ENCODE measurements at regions not wholly inside any gene's neighbourhood (a gene's known extent, or its start where the extent isn't known, plus 50 kb on each side); places are given as distances from the start of the nearest gene placed in this dataset.

DNA sequence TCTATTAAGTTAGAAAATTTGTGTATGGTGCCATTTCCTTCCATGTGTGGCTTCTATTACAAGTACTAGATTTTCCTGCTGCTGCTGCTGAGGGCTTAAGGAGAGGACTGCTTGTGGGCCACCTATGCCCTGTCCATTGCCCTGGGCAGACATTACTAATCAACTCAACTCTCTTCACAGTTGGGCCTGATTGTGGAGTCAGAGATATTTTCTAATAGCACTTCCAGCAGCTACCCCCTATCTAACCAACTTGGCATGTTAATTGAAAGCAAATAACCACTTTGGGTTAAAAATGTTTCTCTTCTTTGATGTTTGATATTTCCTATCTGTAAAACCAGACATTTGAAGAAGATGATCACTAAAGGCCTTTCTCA lies 242.0 kb downstream of the EDEM1 start:
- no peak for DNase-seq

DNA sequence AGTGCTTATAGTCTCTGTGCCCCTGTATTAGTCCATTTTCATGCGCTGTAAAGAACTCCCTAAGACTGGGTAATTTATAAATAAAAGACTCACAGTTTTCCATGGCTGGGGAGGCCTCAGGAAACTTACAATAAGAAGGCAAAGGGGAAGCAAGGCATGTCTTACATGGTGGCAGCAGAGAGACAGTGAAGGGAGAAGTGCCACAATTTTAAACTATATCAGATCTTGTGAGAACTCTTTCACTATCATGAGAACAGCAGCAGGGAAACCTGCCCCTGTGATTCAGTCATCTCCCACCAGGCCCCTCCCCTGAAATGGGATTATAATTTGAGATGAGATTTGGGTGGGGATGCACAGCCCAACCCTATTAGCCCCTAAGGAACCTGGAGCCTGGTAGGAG lies 243.2 kb downstream of the EDEM1 start:
- DNase-seq: no peak

- DNase-seq: no peak
Measured at GRCh38 chr3:5431146-5431545, 243.6 kb downstream of the EDEM1 start.

DNA sequence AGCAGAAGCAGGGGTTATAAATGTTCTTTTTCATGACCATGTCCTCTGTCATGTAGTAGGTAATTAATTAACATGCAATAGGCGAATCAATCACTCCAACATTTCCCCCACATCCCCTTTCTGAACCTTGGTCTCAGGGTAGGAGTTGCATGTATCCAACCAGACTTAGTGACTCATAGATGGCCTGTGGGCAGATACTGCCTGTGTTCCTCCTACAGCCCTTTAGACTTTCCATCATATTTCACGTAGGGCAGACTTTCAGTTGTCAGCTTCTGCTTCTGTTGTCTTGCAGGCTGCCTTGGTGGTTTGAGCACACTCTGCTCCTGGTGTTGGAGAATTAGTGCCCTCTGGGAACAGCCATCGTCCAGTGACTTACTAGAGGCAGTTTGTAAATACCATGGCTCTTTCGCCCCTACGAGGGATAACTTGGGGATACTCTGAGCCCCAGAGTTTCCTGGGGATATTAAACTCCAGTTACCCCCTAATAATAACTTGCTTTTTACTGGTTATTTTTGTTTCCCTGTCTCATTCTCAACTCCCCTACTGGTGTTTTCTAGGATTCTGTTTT lies 244.4 kb downstream of the EDEM1 start:
- DNase-seq: peak; percentile 81 to 91 (median 89)

DNA sequence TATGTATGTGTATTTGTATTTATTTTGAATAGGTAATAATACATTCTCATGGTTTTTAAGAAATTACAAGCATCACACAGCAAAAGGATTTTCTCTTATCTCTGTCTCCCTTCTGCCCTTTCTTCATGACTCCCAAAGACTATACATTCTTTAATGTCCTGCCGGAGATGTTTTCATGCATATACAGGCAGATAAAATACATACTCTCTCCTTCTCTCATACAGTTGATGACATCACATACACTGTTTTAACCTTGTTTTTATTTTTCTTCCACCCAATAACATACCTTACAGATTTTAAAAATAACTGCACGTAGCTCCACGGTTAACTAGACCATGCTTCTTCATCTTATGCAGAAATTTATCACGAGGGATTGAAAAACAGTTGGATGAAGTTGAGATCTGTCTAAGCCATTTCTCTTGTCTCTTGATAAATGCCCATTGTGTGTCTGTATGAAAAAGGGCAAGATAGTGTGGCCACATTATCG lies 249.8 kb downstream of the EDEM1 start:
- DNase-seq: no peak

DNA sequence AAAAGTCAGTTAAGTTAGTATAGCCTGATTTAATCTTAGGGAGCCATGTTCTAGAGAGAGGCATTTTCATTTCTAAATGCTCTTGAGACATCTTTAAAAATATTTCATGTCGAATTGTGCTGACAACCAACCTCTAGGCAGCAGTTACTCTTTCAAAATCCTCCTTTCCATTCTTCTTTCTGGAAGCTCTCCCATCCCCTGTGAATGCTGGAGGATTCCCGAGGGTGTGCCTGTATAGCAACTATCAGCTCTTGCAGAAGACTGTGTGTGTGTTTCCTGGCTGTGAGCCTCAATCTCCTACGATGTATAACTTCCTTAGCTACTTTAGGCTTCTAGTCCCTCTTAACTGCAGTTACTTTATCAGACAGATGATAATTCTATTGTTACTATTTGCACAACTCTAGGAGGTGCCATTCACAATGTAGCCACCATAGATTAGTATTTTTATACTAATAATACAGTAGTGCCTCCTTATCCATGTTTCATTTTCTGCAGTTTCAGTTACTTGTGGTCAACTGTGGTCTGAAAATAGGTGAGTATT lies 250.3 kb downstream of the EDEM1 start:
- DNase-seq: no peak

GRCh38 chr3:5441401-5441800 lies 253.9 kb downstream of the EDEM1 start:
- DNase-seq: no peak

DNA sequence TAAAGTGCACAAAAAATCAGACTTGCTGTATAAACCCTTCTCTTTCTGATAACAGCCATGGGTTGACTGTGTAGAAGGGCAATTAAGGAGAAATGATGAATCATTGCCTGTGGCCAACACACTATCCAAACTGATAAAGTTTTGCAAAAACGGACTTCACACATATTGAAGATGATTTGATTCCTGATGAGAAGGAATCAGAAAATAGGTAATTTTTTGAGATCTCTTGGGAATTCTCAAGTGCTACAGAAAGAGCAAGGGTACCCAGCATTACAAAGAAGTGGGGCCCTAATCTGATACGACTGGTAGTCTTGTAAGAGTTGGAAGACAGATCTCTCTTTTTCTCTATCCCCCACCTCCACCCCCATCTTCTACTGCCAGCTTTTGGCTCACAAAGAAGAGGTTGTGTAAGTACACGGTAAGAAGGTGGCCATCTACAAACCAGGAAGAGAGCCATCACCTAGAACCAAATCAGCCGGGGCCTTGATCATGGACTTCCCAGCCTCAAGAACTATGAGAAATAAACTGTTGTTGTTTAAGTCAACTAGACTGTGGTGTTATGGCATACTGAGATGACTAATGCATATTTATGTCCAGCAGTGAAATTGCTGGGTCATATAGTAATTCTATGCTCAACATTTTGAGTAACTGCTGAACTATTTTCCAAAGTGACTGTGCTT lies 254.7 kb downstream of the EDEM1 start:
- DNase-seq: peak in 1 of 3 donors; percentile 40

DNA sequence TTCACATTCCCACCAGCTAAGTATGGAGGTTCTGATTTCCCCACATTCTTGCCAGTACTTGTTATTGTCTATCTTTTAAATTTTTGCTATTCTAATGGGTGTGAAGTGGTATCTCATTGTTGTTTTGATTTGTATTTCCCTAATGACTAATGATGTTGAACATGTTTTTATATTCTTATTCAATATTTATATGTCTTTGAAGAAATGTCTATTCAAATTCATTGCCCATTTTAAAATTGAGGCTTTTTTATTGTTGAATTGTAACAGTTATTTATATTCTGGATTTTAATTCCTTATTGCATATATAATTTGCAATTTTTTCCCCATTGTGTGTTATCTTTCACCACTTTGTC lies 255.3 kb downstream of the EDEM1 start:
- DNase-seq: no peak

DNA sequence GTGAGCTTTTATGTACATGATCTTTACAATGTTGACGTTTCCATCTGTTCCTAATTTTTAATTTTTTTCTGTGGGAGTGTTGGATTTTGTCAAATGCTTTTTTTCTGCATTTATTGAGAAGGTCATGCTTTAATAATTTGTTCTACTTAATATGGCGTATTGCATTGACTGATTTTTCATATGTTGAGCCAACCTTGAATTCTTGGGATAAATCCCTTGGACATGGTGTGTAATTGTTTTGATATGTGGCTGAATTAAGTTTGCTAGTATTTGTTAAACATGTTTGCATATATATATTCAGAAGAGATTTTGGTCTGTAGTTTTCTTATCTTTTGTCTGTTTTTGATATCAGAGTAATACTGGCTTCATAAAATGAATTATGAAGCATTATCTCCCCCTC lies 256.7 kb downstream of the EDEM1 start:
- DNase-seq: no peak

DNA sequence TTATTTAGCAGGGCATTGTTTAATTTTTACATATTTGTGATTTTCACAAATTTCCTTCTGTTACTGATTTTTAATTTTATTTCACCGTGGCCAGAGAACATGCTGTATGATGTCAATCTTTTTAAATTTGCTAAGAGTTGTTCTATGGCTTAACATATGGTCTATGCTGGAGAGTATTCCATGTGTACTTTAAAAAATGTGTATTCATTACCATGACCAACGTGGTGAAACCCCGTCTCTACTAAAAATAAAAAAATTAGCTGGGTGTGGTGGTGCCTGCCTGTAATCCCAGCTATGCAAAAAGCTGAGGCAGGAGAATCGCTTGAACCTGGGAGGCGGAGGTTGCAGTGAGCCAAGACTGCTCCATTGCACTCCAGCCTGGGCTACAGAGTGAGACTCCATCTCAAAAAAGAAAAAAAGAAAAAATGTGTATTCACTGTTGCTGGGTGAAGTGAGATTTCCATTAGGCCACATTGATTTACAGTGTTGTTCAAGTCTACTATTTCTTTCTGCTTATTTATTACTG lies 258.2 kb downstream of the EDEM1 start:
- no peak for DNase-seq

GRCh38 chr3:5448246-5448645 lies 260.7 kb downstream of the EDEM1 start:
- DNase-seq: peak in 2 of 3 donors; percentile 20 to 47

DNA sequence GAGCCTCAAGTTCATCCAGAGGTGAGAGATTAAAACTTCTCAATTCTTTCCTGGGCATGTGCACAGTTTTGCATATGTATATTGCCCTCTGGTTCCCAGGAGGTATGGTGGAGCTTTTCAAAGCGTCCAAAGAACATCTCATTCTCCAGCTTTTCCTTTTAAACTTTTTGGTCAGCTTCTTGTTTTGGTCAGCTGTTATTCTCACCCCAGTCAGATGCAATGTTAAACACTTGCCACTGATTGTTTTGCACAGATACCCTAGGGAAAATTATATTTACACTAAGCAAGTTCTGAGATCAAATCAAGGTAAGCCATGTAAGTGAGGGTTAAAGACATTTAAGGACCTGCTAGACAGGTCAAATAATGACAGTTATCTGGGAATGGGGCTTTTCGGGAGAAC lies 261.3 kb downstream of the EDEM1 start:
- no peak for DNase-seq

GRCh38 chr3:5456199-5456598 lies 268.7 kb downstream of the EDEM1 start:
- no peak for DNase-seq

- DNase-seq: peak; percentile 32 to 83 (median 62)
Measured at GRCh38 chr3:5458526-5458925, 271.0 kb downstream of the EDEM1 start.

DNA sequence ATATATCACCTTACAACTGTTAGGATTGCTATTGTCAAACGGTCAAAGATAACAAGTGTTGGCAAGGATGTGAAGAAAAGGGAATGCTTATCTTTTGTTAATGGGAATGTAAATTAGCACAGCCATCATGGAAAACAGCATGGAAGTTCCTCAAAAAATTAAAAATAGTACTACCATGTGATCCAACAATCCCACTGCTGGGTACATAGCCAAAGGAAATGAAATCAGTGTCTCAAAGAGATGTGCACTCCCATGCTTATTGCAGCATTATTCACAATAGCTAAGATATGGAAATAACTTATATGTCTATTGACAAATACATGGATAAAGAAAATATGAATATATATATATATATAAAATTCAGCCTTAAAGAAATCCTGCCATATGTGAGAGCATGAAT lies 274.6 kb downstream of the EDEM1 start:
- peak; percentile 20 to 47 (median 31) for DNase-seq

DNA sequence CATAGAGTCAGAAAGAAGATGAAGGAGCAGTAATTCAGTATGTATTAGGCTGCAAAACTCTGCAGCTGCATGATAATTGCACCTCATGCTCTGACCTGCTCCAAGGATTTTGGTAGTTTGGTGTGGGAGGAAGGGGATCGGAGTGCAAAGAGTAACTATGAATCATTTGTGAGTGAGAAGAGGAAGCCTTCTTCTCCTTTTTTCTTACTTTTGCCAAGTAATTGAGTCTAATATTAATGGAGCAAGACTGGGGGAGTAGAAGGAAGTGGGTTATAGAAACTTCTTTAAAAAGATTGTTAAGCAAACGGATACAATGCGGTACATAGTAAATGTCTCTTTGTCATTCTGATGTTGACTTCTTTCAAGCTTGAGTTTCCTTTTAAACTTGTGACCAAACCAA lies 276.5 kb downstream of the EDEM1 start:
- DNase-seq: peak; percentile 77 to 93 (median 88)

- DNase-seq: peak; percentile 21 to 62 (median 54)
Measured at GRCh38 chr3:5464649-5465048, 277.1 kb downstream of the EDEM1 start.

DNA sequence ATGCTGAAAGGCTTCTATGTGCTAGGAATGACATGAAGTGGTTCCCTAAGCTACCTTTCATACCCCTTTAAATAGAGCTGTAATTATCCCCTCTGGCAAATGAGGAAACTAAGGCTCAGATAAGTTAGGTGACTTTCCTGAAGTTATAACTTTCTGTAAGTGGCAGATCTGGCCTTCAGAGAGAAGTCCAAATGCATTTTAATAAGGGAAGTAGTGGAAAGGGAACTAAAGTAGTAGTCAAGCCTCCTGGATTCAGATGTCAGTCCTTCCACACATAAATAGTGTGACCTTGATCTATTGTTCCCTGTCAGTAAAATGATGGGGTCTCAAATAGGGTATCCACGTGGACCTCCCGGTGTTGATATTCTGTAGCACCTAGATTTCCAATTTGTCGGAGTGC lies 277.7 kb downstream of the EDEM1 start:
- DNase-seq: peak in 2 of 3 donors; percentile 53 to 58

GRCh38 chr3:5466065-5466464 lies 278.6 kb downstream of the EDEM1 start:
- DNase-seq: peak; percentile 35 to 76 (median 64)

DNA sequence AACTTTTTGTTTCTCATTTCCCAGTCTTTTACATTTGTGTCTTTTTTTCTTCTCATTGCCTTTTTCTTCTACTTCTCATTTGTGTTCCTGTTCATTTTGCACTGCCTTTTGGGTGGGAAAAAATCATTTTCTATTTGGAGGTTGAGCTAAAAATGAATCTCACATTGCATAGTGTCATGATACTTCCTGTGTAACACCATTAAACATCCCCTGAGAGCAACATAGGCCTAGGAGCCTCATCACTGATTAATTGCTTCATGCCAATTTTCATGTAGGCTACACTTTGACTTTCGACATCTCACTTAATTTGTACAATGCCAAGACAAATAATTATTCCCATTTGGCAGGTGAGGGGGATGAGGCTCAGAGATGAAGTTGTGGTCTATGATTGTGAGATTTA lies 279.2 kb downstream of the EDEM1 start:
- peak in 2 of 3 donors; percentile 26 to 47 for DNase-seq

DNA sequence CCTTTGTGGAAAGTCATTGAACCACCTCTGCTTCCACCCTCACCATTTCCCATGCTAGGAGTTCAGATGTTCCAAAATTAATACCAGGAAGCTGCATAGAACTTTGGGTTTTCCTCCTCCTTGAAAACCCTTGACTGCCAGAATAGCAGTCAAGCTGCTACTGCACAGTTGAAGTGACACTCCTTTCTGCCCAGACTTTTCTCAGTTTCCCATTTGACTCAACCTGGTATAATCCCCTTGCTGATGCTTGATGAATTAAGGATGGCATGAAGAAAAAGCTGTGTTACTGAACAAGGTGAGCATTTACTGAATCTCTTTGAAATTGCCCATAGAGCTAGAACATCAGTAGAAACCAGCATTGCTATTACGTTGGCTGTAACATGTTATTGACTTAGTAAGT lies 286.0 kb downstream of the EDEM1 start:
- no peak for DNase-seq

- no peak for DNase-seq
Measured at GRCh38 chr3:5476403-5476802, 288.9 kb downstream of the EDEM1 start.

GRCh38 chr3:5479229-5479799 lies 291.8 kb downstream of the EDEM1 start:
- DNase-seq: peak; percentile 72 to 76 (median 75)
